Panc1 (cell line): ENCODE measurements at regions not wholly inside any gene's neighbourhood (a gene's known extent, or its start where the extent isn't known, plus 50 kb on each side); places are given as distances from the start of the nearest gene placed in this dataset.

Experiments
- ATAC-seq: fragments of 200-7000 bp; cut with Tn5 transposase; 2 replicates; pipeline ENCODE4 v1.9.1; 2020; ENCODE audit warnings: mild to moderate bottlenecking, moderate library complexity
- BruUV-seq: library from RNA; stranded (reverse); fragments of 400-500 nt; replicated peaks from 2 replicates; lab custom pipeline; 2021; lab: Mats Ljungman, UMichigan
- CTCF ChIA-PET: fragments of 300-600 bp; sonication (Branson Sonifier 250); formaldehyde crosslinking; loops from one replicate; lab custom pipeline; 2022; ENCODE audit warnings: antibody characterized with exemption; lab: Charles Lee
- POLR2A ChIA-PET: fragments of 300-600 bp; sonication (Branson Sonifier 250); formaldehyde crosslinking; loops from one replicate; lab custom pipeline; 2022; ENCODE audit warnings: antibody characterized with exemption; lab: Charles Lee
- DNase-seq: peaks from one replicate; pipeline ENCODE4 v3.0.0-alpha.2; 2010; ENCODE audit warnings: low read depth, low spot score
- H3K27ac ChIP-seq: 2 replicates; pipeline ENCODE4 v1.5.1; 2011; ENCODE audit warnings: mild to moderate bottlenecking, low read length, inconsistent platforms
- H3K27me3 ChIP-seq: fragments of 200-500 bp; sonication (Bioruptor generic); 2 replicates; pipeline ENCODE4 v1.6.0; 2014; ENCODE audit warnings: low read length, inconsistent platforms; ENCODE audit not compliant: control insufficient read depth, insufficient read depth
- H3K36me3 ChIP-seq: fragments of 200-500 bp; sonication (Bioruptor generic); 2 replicates; pipeline ENCODE4 v1.5.1; 2014; ENCODE audit warnings: inconsistent platforms, mild to moderate bottlenecking, low read length, moderate library complexity; ENCODE audit not compliant: control insufficient read depth, insufficient read depth
- H3K4me1 ChIP-seq: 2 replicates; pipeline ENCODE4 v1.5.1; 2011; ENCODE audit warnings: inconsistent platforms, mild to moderate bottlenecking, low read length, moderate library complexity; ENCODE audit not compliant: control insufficient read depth, insufficient read depth
- H3K4me3 ChIP-seq, 2 experiments: 2 replicates each; pipeline ENCODE4 v1.5.1; 2011 to 2012; ENCODE audit warnings: low read depth in 2 of 2, low read length in 2 of 2, mild to moderate bottlenecking in 2 of 2, inconsistent platforms in 1 of 2, moderate library complexity in 1 of 2
- H3K9me3 ChIP-seq: fragments of 200-500 bp; sonication (Bioruptor generic); 2 replicates; pipeline ENCODE4 v1.5.1; 2014; ENCODE audit warnings: low read depth, mild to moderate bottlenecking, inconsistent platforms, low read length, moderate library complexity; ENCODE audit not compliant: control insufficient read depth, insufficient read depth
- CTCF ChIP-seq: fragments of 450-650 bp; IDR thresholded peaks from 2 replicates; pipeline ENCODE4 v1.5.1; 2017; ENCODE audit warnings: mild to moderate bottlenecking
- POLR2AphosphoS5 ChIP-seq: IDR thresholded peaks from 2 replicates; pipeline ENCODE4 v1.6.1; 2012; ENCODE audit warnings: mild to moderate bottlenecking, low read depth, low read length, moderate library complexity
- REST ChIP-seq, 2 experiments: IDR thresholded peaks; 2 replicates each; pipeline ENCODE4 v1.6.1; 2011 to 2012; ENCODE audit warnings: low read depth in 2 of 2, control low read depth in 1 of 2, low read length in 1 of 2, mild to moderate bottlenecking in 1 of 2, moderate library complexity in 1 of 2; ENCODE audit not compliant: insufficient read depth in 1 of 2
- SIN3A ChIP-seq: IDR thresholded peaks from 2 replicates; pipeline ENCODE4 v1.6.1; 2012; ENCODE audit warnings: low read depth, mild to moderate bottlenecking, low read length, moderate library complexity, borderline replicate concordance; ENCODE audit not compliant: insufficient read depth
- TCF7L2 ChIP-seq: IDR thresholded peaks from 2 replicates; pipeline ENCODE4 v1.6.1; 2011; ENCODE audit warnings: mild to moderate bottlenecking, low read depth, low read length, inconsistent platforms
- in situ Hi-C: cut with HindIII; loops from 2 replicates; pipeline ENCODE4 v1.10.0; 2016; ENCODE audit warnings: low sequenced_read_pairs, low pct_unique_long_range_greater_than_20kb
- intact Hi-C: fragments of 100-400 bp; cut with micrococcal nuclease; formaldehyde crosslinking; loops from one replicate; pipeline ENCODE4 v1.10.0; 2022; ENCODE audit not compliant: unreplicated experiment

- CTCF ChIA-PET = no interaction called here
- no peak for TF ChIP-seq REST (IDR thresholded peaks at IDR 0.05; ENCODE audit: insufficient read depth in 1 of 2, low read depth in 2 of 2, low read length in 1 of 2)
- no peak for TF ChIP-seq POLR2AphosphoS5
- TF ChIP-seq SIN3A = no peak
- no peak for TF ChIP-seq TCF7L2
- TF ChIP-seq CTCF = no peak
- peaks cover 3% of the 10 kb centered on the region; the same call in 1 of the 2 replicates for H3K4me1 ChIP-seq
- H3K9me3 ChIP-seq = no peaks in the 10 kb centered on the region
- no peaks in the 10 kb centered on the region for H3K27me3 ChIP-seq
- no TSS peak for BruUV-seq
- no peaks in the 10 kb centered on the region for H3K36me3 ChIP-seq
- no peak overlapping the region for H3K27ac ChIP-seq
- POLR2A ChIA-PET = no interaction called here
- in situ Hi-C loops = no loop called here
- intact Hi-C loops = no loop called here
- DNase-seq = no peak
- H3K4me3 ChIP-seq = no peak overlapping the region
- ATAC-seq = no peak
Observed at GRCh38 chr5:56301069-56301468, 67.9 kb upstream of the ANKRD55 start.

GRCh38 chr5:56299212-56299611 is 66.1 kb upstream of the ANKRD55 start:
- no TSS peak for BruUV-seq
- intact Hi-C loops = no loop called here
- no peaks in the 10 kb centered on the region for H3K9me3 ChIP-seq
- in situ Hi-C loops = no loop called here
- H3K36me3 ChIP-seq = no peaks in the 10 kb centered on the region
- H3K27me3 ChIP-seq = no peaks in the 10 kb centered on the region
- CTCF ChIA-PET = no interaction called here
- TF ChIP-seq CTCF = no peak
- no peak for TF ChIP-seq SIN3A
- no peak for TF ChIP-seq TCF7L2
- TF ChIP-seq REST (IDR thresholded peaks at IDR 0.05; ENCODE audit: insufficient read depth in 1 of 2, low read depth in 2 of 2, low read length in 1 of 2) = no peak
- no peak for TF ChIP-seq POLR2AphosphoS5
- DNase-seq (no peak), ATAC-seq (no peak)
- POLR2A ChIA-PET = no interaction called here
- no peak overlapping the region for H3K27ac ChIP-seq
- H3K4me3 ChIP-seq = no peak overlapping the region
- H3K4me1 ChIP-seq = peaks cover 3% of the 10 kb centered on the region; the same call in 1 of the 2 replicates
